HL-60 (cell line): ENCODE measurements at regions not wholly inside any gene's neighbourhood (a gene's known extent, or its start where the extent isn't known, plus 50 kb on each side); places are given as distances from the start of the nearest gene placed in this dataset.

Experiments
- DNase-seq, 2 experiments: peaks; one replicate each; pipeline ENCODE4 v3.0.0-alpha.2; 2010 to 2020; ENCODE audit warnings: low read depth in 1 of 2, low spot score in 1 of 2
- H3K27ac ChIP-seq: fragments of 250-450 bp; sonication (Bioruptor Pico); replicated peaks from 2 replicates; pipeline ENCODE4 v1.5.1; 2020; ENCODE audit warnings: mild to moderate bottlenecking, moderate library complexity
- H3K27me3 ChIP-seq: fragments of 250-450 bp; sonication (Bioruptor Pico); 2 replicates; pipeline ENCODE4 v1.5.1; 2021; ENCODE audit warnings: mild to moderate bottlenecking, moderate library complexity; ENCODE audit not compliant: insufficient read depth, poor library complexity, severe bottlenecking
- H3K4me3 ChIP-seq: replicated peaks from 2 replicates; pipeline ENCODE4 v1.5.1; 2011; ENCODE audit warnings: mild to moderate bottlenecking, control low read depth, low read length; ENCODE audit not compliant: insufficient read depth
- CTCF ChIP-seq: IDR thresholded peaks from one replicate; pipeline ENCODE4 v1.5.1; 2011; ENCODE audit warnings: low read length, control low read depth, inconsistent platforms; ENCODE audit not compliant: insufficient read depth
- GABPA ChIP-seq: IDR thresholded peaks from 2 replicates; pipeline ENCODE4 v1.6.1; 2012; ENCODE audit warnings: low read depth
- POLR2AphosphoS5 ChIP-seq: IDR thresholded peaks from 2 replicates; pipeline ENCODE4 v1.6.1; 2012; ENCODE audit warnings: low read depth
- REST ChIP-seq: IDR thresholded peaks from 2 replicates; pipeline ENCODE4 v1.6.1; 2012; ENCODE audit warnings: low read depth; ENCODE audit not compliant: insufficient replicate concordance
- SPI1 ChIP-seq: IDR thresholded peaks from 2 replicates; pipeline ENCODE4 v1.6.1; 2012; ENCODE audit warnings: low read depth, mild to moderate bottlenecking, borderline replicate concordance

GRCh38 chr7:52465216-52465615 is 570.2 kb upstream of the POM121L12 start:
- TF ChIP-seq CTCF (no peak), REST (no peak), SPI1 (no peak), GABPA (no peak), POLR2AphosphoS5 (no peak)
- Histone ChIP-seq H3K4me3 (no peak overlapping the region), H3K27ac (no peak overlapping the region), H3K27me3 (no peaks in the 10 kb centered on the region)
- DNase-seq = no peak

GRCh38 chr7:52463341-52463740 is 572.1 kb upstream of the POM121L12 start:
- no peak for DNase-seq
- H3K4me3 ChIP-seq = no peak overlapping the region
- TF ChIP-seq REST = no peak
- no peak for TF ChIP-seq CTCF
- no peak for TF ChIP-seq POLR2AphosphoS5
- no peak for TF ChIP-seq GABPA
- no peak for TF ChIP-seq SPI1
- H3K27ac ChIP-seq = no peak overlapping the region
- H3K27me3 ChIP-seq = no peaks in the 10 kb centered on the region

GRCh38 chr7:52462474-52462873 is 573.0 kb upstream of the POM121L12 start:
- no peak for TF ChIP-seq SPI1
- no peak for TF ChIP-seq POLR2AphosphoS5
- no peak for TF ChIP-seq REST
- TF ChIP-seq CTCF = no peak
- TF ChIP-seq GABPA = no peak
- H3K4me3 ChIP-seq = no peak overlapping the region
- no peaks in the 10 kb centered on the region for H3K27me3 ChIP-seq
- no peak overlapping the region for H3K27ac ChIP-seq
- no peak for DNase-seq
